ENCODE measurements at regions not wholly inside any gene's neighbourhood (a gene's known extent, or its start where the extent isn't known, plus 50 kb on each side); places are given as distances from the start of the nearest gene placed in this dataset.

DNA sequence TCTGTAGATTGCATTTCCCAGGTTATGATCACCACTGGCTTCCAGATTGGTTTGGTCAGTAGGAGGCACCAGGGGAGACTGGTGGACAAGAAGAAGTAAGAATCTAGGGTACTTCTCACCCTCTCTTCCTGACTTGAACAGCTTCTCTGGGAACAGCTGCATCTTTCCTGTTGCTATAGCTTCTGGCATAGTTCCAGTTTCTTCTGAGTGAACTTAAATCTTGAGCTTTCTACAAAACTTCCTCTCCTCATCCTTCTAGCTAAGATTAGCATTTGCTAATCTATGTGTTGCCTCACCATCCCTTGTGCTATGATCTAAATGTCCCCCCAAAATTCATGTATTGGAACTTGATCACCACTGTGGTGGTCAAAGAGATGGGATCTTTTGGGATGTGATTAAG is 724.6 kb downstream of the UTRN start:
- FAIRE-seq = no peak
- Histone ChIP-seq H3K4me2 (ENCODE audit: insufficient read depth in 1 of 2, low read depth in 2 of 2, low read length in 2 of 2) (no peak overlapping the region), H3K27me3 (replicated peaks in 1 of 4; ENCODE audit: control insufficient read depth in 3 of 4, extremely low read depth in 1 of 4, insufficient read depth in 3 of 4, low read length in 3 of 4) (no peaks in the 10 kb centered on the region), H2AFZ (ENCODE audit: low read length) (no peak overlapping the region), H3K23me2 (ENCODE audit: low read depth, low read length) (no peaks in the 10 kb centered on the region), H3K79me2 (ENCODE audit: control insufficient read depth in 1 of 2, insufficient read depth in 2 of 2, low read length in 2 of 2) (no peaks in the 10 kb centered on the region), H2BK5ac (ENCODE audit: low read depth, low read length) (no peak overlapping the region), H3K56ac (replicated peaks; ENCODE audit: insufficient read length, low read depth, low read length) (no peak overlapping the region), H3K18ac (ENCODE audit: extremely low read depth, low read length) (no peak overlapping the region), H3K27ac (ENCODE audit: low read depth, low read length) (no peak overlapping the region), H3K23ac (ENCODE audit: insufficient read length) (no peak overlapping the region), H3K14ac (ENCODE audit: insufficient read length) (no peak overlapping the region), H3K4me3 (ENCODE audit: extremely low read depth in 1 of 4, insufficient read depth in 2 of 4, low read depth in 3 of 4, low read length in 4 of 4) (no peak overlapping the region), H3K9ac (replicated peaks in 1 of 4; ENCODE audit: extremely low read depth in 1 of 4, low read depth in 3 of 4, low read length in 3 of 4) (no peak overlapping the region), H4K5ac (ENCODE audit: insufficient read length, low read depth, low read length) (no peak overlapping the region), H3K4ac (replicated peaks; ENCODE audit: insufficient read length, low read depth, low read length) (no peak overlapping the region), H2AK5ac (ENCODE audit: low read depth, low read length) (no peak overlapping the region), H3K36me3 (ENCODE audit: control insufficient read depth in 2 of 4, insufficient read depth in 4 of 4, low read length in 3 of 4) (no peaks in the 10 kb centered on the region), H2BK20ac (ENCODE audit: low read length) (no peak overlapping the region), H3K4me1 (replicated peaks in 1 of 4; ENCODE audit: control insufficient read depth in 3 of 4, insufficient read depth in 4 of 4, low read length in 3 of 4) (peaks cover 0 to 5% (median 2%) of the 10 kb centered on the region in 4 experiments; a peak in 3 of 7 replicates), H2BK15ac (ENCODE audit: low read length) (no peak overlapping the region), H2BK12ac (ENCODE audit: low read depth, low read length) (no peak overlapping the region), H3K79me1 (ENCODE audit: low read depth, low read length) (no peaks in the 10 kb centered on the region), H3K9me3 (ENCODE audit: insufficient read depth in 2 of 2, low read depth in 1 of 2, low read length in 1 of 2) (no peaks in the 10 kb centered on the region), H4K8ac (ENCODE audit: extremely low read depth, insufficient read depth, low read length) (no peak overlapping the region), H2BK120ac (replicated peaks; ENCODE audit: low read depth, low read length) (no peak overlapping the region), H4K20me1 (replicated peaks in 1 of 2; ENCODE audit: control insufficient read depth in 1 of 2, insufficient read depth in 2 of 2, low read length in 2 of 2) (no peaks in the 10 kb centered on the region), H4K91ac (replicated peaks; ENCODE audit: insufficient read length, low read length) (no peak overlapping the region)
- CTCF ChIA-PET (ENCODE audit: partially characterized antibody) = interaction anchor here (1.7 kb wide), 1 partner anchor 14 kb away, joined by 5 read pairs; no protein-coding TSS in a partner anchor
- no peak for DNase-seq (ENCODE audit: low read depth in 1 of 2, low spot score in 2 of 2)
- TF ChIP-seq ZNF274 (IDR thresholded peaks at IDR 0.05; ENCODE audit: borderline replicate concordance, extremely low read depth, low read length) = no peak
- TF ChIP-seq GTF2F1 (IDR thresholded peaks at IDR 0.05; ENCODE audit: borderline replicate concordance, low read depth, low read length) = no peak
- no peak for TF ChIP-seq TAF1 (IDR thresholded peaks at IDR 0.05; ENCODE audit: low read depth, low read length)
- no peak for TF ChIP-seq NANOG (IDR thresholded peaks at IDR 0.05; ENCODE audit: insufficient read depth, low read depth, low read length, poor library complexity, severe bottlenecking)
- TF ChIP-seq SP1 (IDR thresholded peaks at IDR 0.05; ENCODE audit: low read depth, low read length) = no peak
- POLR2A ChIA-PET (ENCODE audit: partially characterized antibody) = no interaction called here

All from H1 (cell line).